ENCODE measurements at regions not wholly inside any gene's neighbourhood (a gene's known extent, or its start where the extent isn't known, plus 50 kb on each side); places are given as distances from the start of the nearest gene placed in this dataset.

GRCh38 chr2:221334481-221335218, 237.5 kb downstream of the EPHA4 start:
- no peak for TF ChIP-seq CTCF (conservative IDR thresholded peaks at IDR 0.05; ENCODE audit: low read depth, low read length)
- TF ChIP-seq EZH2phosphoT487 (IDR thresholded peaks at IDR 0.05; ENCODE audit: borderline replicate concordance, low read length), result no peak
- TF ChIP-seq EZH2 (IDR thresholded peaks at IDR 0.05; ENCODE audit: low read length, unreplicated experiment), result no peak
